MM.1S (cell line): ENCODE measurements at regions not wholly inside any gene's neighbourhood (a gene's known extent, or its start where the extent isn't known, plus 50 kb on each side); places are given as distances from the start of the nearest gene placed in this dataset.

ENCODE experiments used
- EZH2 ChIP-seq: fragments of 300-600 bp; sonication (generic); optimal IDR thresholded peaks from 2 replicates; pipeline ENCODE3; 2017; ENCODE audit warnings: low read depth, mild to moderate bottlenecking, antibody characterized with exemption, low read length, mixed read lengths
- EZH2phosphoT487 ChIP-seq: fragments of 300-600 bp; sonication (generic); IDR thresholded peaks from 2 replicates; pipeline ENCODE4 v1.6.1; 2018; ENCODE audit warnings: antibody characterized with exemption, low read length
- TF ChIP-seq, protein P1 (sequence below): fragments of 300-600 bp; sonication (generic); IDR thresholded peaks from 2 replicates; pipeline ENCODE4 v1.5.1; 2016; ENCODE audit warnings: antibody characterized with exemption, low read length, mixed read lengths

GRCh38 chr1:198440842-198441241 lies 99.6 kb downstream of the ATP6V1G3 start:
- TF ChIP-seq, protein P1, sequence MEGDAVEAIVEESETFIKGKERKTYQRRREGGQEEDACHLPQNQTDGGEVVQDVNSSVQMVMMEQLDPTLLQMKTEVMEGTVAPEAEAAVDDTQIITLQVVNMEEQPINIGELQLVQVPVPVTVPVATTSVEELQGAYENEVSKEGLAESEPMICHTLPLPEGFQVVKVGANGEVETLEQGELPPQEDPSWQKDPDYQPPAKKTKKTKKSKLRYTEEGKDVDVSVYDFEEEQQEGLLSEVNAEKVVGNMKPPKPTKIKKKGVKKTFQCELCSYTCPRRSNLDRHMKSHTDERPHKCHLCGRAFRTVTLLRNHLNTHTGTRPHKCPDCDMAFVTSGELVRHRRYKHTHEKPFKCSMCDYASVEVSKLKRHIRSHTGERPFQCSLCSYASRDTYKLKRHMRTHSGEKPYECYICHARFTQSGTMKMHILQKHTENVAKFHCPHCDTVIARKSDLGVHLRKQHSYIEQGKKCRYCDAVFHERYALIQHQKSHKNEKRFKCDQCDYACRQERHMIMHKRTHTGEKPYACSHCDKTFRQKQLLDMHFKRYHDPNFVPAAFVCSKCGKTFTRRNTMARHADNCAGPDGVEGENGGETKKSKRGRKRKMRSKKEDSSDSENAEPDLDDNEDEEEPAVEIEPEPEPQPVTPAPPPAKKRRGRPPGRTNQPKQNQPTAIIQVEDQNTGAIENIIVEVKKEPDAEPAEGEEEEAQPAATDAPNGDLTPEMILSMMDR: no peak
- TF ChIP-seq EZH2: no peak
- no peak for TF ChIP-seq EZH2phosphoT487
